T-helper 17 cell (primary cell): ENCODE measurements at regions not wholly inside any gene's neighbourhood (a gene's known extent, or its start where the extent isn't known, plus 50 kb on each side); places are given as distances from the start of the nearest gene placed in this dataset.
A peak's percentile ranks its signal among the peaks of the same experiment; 100 is the strongest.
"Not testable (repeated sequence)": the region's sequence is repeated elsewhere in the genome, so short reads cannot be mapped to it uniquely, and the experiment has no call there.

Experiments
- ATAC-seq: fragments of 150-1000 bp; cut with Tn5 transposase; 2 replicates; pipeline ENCODE4 v1.10.0; 2021; ENCODE audit warnings: mild to moderate bottlenecking, moderate library complexity
- DNase-seq, 3 donors: peaks; one replicate each; pipeline versions ENCODE4 v3.0.0 to v3.0.0-alpha.2; 2020 to 2021
- H3K9me3 ChIP-seq: one replicate; pipeline ENCODE4 v1.7.0; 2013; ENCODE audit warnings: low read length, mild to moderate bottlenecking; ENCODE audit not compliant: control insufficient read depth, poor library complexity, severe bottlenecking
- H3K27ac Mint-ChIP-seq: one replicate; pipeline ENCODE4 v1.8.0; 2022; ENCODE audit warnings: mild to moderate bottlenecking, moderate library complexity, mixed read lengths
- H3K27me3 Mint-ChIP-seq: one replicate; pipeline ENCODE4 v1.8.0; 2022; ENCODE audit warnings: mixed read lengths
- H3K36me3 Mint-ChIP-seq: one replicate; pipeline ENCODE4 v1.8.0; 2022; ENCODE audit warnings: low read depth, mixed read lengths
- H3K4me1 Mint-ChIP-seq: one replicate; pipeline ENCODE4 v1.8.0; 2022; ENCODE audit warnings: mild to moderate bottlenecking, mixed read lengths
- H3K4me3 Mint-ChIP-seq: one replicate; pipeline ENCODE4 v1.8.0; 2022; ENCODE audit warnings: mild to moderate bottlenecking, moderate library complexity, mixed read lengths

DNA sequence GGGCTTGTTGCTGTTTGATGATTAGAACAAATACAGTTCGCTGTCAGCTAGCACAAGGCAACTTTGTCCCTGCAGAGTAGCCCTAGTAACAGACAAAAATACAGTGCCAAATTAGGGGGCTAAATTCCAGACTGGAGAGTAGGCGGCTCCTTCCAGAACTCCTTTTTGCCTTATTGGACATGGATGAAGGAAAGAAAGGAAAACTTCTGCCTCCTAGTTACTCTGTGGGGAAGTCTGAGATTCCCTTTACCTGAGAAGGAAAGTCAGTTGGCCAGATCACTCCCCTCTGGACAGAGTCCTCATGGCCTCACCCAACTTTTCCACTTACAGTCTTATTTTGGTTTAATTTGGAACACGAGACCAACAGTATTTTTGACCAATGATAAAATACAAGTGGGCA, 140.5 kb upstream of the ADAMTS3 start:
- no peaks in the 10 kb centered on the region for H3K36me3 Mint-ChIP-seq
- H3K9me3 ChIP-seq: no peaks in the 10 kb centered on the region
- H3K27ac Mint-ChIP-seq: no peak overlapping the region
- peaks cover 10% of the 10 kb centered on the region for H3K27me3 Mint-ChIP-seq
- no peak overlapping the region for H3K4me3 Mint-ChIP-seq
- ATAC-seq (no peak), DNase-seq (no peak)
- H3K4me1 Mint-ChIP-seq: no peaks in the 10 kb centered on the region

DNA sequence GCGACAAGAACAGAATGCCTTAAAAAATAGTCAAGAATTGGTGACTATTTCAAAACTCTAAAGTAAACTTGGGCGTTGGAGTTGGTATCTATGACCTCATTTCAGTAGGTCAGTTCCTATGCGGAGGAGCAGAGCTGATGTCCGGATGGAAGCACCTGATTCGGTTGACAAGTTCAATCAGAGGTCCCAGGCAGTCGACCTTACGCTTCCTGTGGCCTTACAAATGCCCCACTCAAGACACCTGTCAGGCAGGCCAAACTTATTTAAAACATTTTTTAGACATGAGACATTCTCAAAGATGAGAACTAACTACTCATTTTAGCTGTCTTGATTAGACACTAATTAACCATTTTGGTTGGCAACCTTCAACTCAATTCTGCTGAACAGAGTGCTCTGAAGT, 137.7 kb upstream of the ADAMTS3 start:
- peaks cover 3% of the 10 kb centered on the region for H3K4me1 Mint-ChIP-seq

DNA sequence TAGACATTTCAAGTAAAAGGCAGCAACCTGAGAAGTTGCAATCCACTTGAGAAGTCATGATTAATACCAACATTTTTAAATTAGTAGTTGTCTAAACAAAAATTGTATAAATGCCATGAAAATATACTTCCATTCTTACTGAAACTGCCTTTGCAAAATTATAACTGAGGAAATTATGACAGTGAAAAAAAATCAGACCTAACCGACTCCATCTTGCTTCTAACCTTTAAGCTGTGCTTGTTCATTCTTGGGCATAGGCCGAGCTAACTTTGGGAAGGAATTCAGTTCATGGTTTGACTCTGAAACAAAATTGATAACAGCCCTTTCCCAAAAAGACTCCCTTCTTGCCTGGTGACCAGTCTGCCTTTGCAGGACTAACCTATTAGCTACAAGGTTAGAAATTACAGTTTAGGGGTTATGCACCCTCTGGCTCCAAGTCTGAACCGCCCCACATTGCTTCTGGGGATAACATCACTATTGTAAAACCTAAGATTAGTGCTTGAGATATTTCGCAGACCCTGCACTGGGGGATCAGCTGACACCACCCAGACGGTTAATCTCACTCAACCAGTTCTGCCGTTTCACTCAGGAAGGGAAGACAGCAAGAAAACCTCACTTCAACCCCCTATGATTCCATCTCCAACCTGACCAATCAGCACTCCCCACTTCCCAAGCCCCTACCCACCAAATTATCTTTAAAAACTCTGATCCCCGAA, 136.1 kb upstream of the ADAMTS3 start:
- H3K4me1 Mint-ChIP-seq, DNase-seq, H3K4me3 Mint-ChIP-seq, H3K36me3 Mint-ChIP-seq, H3K9me3 ChIP-seq, H3K27ac Mint-ChIP-seq, ATAC-seq: not testable (repeated sequence)
- peaks cover 15% of the 10 kb centered on the region for H3K27me3 Mint-ChIP-seq

More for the DNA sequence above, 137.7 kb upstream of the ADAMTS3 start:
- no peaks in the 10 kb centered on the region for H3K9me3 ChIP-seq
- ATAC-seq (no peak), DNase-seq (no peak)
- H3K4me3 Mint-ChIP-seq: no peak overlapping the region
- H3K36me3 Mint-ChIP-seq: no peaks in the 10 kb centered on the region
- H3K27me3 Mint-ChIP-seq: peaks cover 15% of the 10 kb centered on the region
- H3K27ac Mint-ChIP-seq: no peak overlapping the region

DNA sequence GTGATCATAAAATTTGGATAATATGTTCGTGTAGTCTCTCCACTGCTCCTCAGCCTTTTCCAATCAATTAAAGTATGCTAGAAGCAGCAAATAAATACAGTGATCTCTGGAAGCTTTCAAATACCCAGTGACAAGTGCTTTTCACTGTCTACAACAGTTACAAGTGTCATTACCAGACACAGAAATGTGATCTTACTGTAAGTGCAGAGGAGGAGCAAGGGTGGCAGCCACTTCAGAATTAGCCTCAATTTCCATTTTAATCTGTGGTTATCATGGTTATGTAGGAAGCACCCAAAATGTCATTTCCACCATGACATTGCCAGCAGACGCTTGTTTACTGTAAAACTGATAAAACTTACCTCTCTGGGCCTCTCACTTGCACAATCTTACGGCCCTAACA, 133.9 kb upstream of the ADAMTS3 start:
- no peaks in the 10 kb centered on the region for H3K36me3 Mint-ChIP-seq
- no peak for ATAC-seq
- H3K4me3 Mint-ChIP-seq: no peak overlapping the region

DNA sequence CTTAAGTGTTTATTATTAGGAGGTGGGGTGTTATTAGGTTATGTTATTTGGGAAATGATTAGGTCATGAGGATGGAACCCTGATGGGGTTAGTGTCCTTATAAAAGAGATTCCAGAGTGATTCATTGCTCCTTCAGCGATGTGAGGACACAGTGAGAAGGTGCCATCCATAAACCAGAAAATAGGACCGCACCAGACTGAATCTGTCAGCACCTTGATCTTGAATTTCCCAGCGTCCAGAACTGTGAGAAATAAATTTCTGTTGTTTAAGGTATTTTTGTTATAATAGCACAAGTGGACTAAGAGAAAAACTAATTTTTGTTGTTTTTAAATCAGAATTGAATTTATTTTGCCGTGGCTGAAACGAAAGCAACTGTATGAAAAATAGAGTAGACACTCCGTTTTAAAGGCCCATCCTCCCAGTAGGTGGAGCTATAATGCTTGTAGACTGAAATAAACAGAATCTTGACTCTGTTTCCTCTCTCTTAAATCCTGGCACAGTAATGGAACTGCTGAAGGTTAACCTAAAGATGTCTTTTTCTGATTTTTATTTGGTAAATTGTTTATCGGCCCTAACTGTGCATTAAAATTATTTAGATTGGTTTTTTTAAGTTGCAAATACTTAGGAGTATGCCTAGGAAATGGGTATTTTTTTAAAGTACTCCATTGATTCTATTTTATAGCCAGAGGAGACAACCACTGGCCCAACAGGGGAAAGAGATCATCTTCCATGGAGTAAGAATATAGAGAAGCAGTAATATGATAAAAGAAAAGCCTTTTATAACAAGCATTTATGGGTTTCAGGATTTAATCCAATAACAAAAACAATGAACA, 133.2 kb upstream of the ADAMTS3 start:
- Mint-ChIP-seq H3K27ac (peak overlapping the region; percentile 24), H3K4me3 (peak overlapping the region; percentile 63), H3K27me3 (peaks cover 20% of the 10 kb centered on the region), H3K36me3 (no peaks in the 10 kb centered on the region), H3K4me1 (peaks cover 3% of the 10 kb centered on the region)
- no peak for ATAC-seq
- H3K9me3 ChIP-seq: no peaks in the 10 kb centered on the region
- no peak for DNase-seq

More for the DNA sequence above, 133.9 kb upstream of the ADAMTS3 start:
- no peaks in the 10 kb centered on the region for H3K9me3 ChIP-seq
- Mint-ChIP-seq H3K4me1 (peaks cover 3% of the 10 kb centered on the region), H3K27ac (no peak overlapping the region), H3K27me3 (peaks cover 15% of the 10 kb centered on the region)
- DNase-seq: no peak

DNA sequence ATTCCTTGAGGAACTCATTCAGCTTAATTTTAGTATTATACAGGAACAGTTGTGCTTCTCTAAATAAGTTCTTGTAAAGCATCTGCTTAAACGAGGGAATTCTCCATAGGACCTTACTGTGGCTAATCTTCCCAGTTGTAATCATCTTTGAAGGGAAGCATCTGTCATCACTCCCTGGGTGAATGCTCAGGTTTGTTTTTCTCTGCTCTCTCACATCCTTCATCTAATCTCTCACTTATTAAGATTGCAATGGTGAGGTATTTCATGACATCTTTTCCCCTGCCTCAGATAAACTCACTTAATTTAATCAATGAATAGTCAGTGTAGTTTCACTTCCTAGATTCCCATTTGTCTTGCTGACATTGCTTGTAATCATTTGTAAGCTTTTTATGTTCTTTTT, 121.8 kb upstream of the ADAMTS3 start:
- no peaks in the 10 kb centered on the region for H3K9me3 ChIP-seq
- DNase-seq (no peak), ATAC-seq (no peak)
- H3K4me1 Mint-ChIP-seq: no peaks in the 10 kb centered on the region
- peaks cover 15% of the 10 kb centered on the region for H3K27me3 Mint-ChIP-seq
- no peaks in the 10 kb centered on the region for H3K36me3 Mint-ChIP-seq
- no peak overlapping the region for H3K4me3 Mint-ChIP-seq
- no peak overlapping the region for H3K27ac Mint-ChIP-seq

DNA sequence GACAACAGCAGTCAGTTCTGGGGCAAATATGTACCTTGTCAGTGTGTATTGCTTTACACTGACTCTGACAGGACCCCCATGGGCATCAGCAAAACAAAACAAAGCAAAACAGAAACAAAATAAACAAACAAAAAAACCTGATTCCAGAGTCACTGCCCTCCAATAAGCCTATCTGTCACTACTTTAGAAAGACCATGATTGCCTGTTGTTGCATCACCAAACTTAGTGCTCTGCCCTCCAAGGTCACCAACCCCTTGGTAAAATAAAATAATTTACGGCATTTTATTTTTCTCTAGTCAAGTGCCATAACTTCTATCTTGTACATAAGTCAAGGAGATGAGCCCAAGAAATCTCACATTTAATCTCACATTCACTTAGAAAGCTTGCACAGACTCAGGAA, 120.9 kb upstream of the ADAMTS3 start:
- H3K27ac Mint-ChIP-seq: no peak overlapping the region
- no peaks in the 10 kb centered on the region for H3K36me3 Mint-ChIP-seq
- peaks cover 7% of the 10 kb centered on the region for H3K27me3 Mint-ChIP-seq
- ATAC-seq: no peak
- no peak overlapping the region for H3K4me3 Mint-ChIP-seq
- DNase-seq: no peak
- no peaks in the 10 kb centered on the region for H3K9me3 ChIP-seq
- no peaks in the 10 kb centered on the region for H3K4me1 Mint-ChIP-seq

DNA sequence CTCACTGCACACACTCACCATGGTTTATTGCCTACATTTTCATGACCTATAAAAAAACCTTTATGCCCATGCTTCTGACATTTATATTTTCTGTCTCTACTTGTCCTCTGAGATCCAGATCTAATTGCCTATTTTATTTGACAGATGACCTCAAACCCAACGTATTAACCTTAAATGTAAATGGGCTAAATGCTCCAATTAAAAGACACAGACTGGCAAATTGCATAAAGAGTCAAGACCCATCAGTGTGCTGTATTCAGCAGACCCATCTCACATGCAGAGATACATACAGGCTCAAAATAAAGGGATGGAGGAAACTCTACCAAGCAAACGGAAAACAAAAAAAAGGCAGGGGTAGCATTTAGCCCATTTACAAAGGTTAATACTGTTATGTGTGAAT, 117.4 kb upstream of the ADAMTS3 start:
- H3K27ac Mint-ChIP-seq, H3K4me1 Mint-ChIP-seq, H3K9me3 ChIP-seq, H3K27me3 Mint-ChIP-seq, H3K4me3 Mint-ChIP-seq, DNase-seq, H3K36me3 Mint-ChIP-seq, ATAC-seq: not testable (repeated sequence)

DNA sequence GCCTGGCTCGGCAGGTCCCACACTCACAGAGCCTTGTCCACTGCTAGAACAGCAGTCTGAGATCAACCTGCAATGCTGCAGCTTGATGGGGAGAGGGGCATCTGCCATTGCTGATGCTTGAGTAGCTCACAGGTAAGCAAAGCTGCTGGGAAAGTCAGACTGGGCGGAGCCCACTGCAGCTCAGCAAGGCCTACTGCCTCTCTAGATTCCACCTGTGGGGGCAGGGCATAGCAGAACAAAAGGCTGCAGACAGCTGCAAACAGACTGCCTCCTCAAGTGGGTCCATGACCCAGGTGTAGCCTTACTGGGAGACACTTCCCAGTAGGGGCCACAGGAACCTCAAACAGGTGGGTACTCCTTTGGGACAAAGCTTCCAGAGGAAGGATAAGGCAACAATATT, 110.6 kb upstream of the ADAMTS3 start:
- no peak overlapping the region for H3K4me3 Mint-ChIP-seq
- H3K27me3 Mint-ChIP-seq: no peaks in the 10 kb centered on the region
- no peaks in the 10 kb centered on the region for H3K4me1 Mint-ChIP-seq
- peaks cover 2% of the 10 kb centered on the region for H3K36me3 Mint-ChIP-seq
- H3K9me3 ChIP-seq: no peaks in the 10 kb centered on the region
- DNase-seq (no peak), ATAC-seq (no peak)
- no peak overlapping the region for H3K27ac Mint-ChIP-seq

DNA sequence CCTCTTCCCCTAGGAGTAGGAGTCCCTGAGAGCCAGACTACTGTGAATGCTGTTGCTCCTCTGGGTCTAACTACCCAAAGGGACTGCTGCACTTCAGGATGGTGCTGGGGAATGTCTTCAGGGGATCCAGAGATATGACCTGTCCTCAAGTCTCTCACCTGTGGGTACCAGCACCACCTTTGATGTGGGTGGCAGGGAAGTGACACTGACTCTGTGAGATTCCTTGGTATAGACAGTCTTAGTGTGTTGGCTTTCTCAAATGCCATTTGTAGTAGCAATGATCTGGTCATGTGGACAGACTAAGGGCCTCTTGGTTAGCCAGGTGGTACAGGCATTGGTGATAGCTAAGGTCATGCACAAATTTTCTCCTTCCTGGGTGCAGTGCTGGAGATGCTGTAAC, 108.9 kb upstream of the ADAMTS3 start:
- no peaks in the 10 kb centered on the region for H3K9me3 ChIP-seq
- ATAC-seq (no peak), DNase-seq (no peak)
- Mint-ChIP-seq H3K36me3 (peaks cover 2% of the 10 kb centered on the region), H3K4me3 (no peak overlapping the region), H3K4me1 (no peaks in the 10 kb centered on the region), H3K27me3 (no peaks in the 10 kb centered on the region), H3K27ac (no peak overlapping the region)

DNA sequence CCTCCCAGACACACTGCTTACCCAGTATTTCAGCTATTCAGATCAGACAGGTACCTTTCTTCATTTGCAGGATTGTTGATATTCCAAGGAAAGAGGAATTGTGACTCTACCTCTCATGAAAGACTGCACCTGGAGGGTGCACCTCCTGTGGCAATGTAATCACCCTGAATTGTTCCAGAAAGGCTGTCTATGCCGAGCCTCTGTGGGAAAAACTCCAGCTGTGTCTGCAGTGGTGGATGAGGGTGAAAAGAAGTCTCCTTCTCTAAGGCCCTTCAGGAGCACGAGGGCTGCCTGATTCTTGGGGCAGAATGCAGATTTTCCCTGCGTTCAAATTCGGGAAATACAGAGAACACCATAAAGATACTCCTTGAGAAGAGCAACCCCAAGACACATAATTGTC, 108.2 kb upstream of the ADAMTS3 start:
- no peak overlapping the region for H3K27ac Mint-ChIP-seq
- no peak overlapping the region for H3K4me3 Mint-ChIP-seq
- no peak for DNase-seq
- peaks cover 2% of the 10 kb centered on the region for H3K36me3 Mint-ChIP-seq
- H3K9me3 ChIP-seq: no peaks in the 10 kb centered on the region
- no peaks in the 10 kb centered on the region for H3K4me1 Mint-ChIP-seq
- no peaks in the 10 kb centered on the region for H3K27me3 Mint-ChIP-seq
- ATAC-seq: no peak

DNA sequence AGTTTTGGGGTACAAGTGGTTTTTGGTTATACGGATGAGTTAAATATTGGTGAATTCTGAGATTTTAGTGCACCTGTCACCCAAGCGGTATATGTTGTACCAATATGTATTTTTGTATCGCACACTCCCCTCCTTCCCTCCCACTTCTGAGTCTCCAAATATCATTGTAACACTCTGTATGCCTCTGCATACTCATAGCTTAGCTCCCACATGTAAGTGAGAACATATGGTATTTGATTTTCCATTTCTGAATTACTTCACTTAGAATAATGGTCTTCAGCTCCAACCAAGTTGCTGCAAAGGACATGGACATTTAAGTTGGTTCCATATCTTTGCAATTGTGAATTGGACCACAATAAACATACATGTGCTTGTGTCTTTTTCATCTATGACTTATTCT, 103.0 kb upstream of the ADAMTS3 start:
- H3K27me3 Mint-ChIP-seq: no peaks in the 10 kb centered on the region
- no peak for ATAC-seq
- no peak overlapping the region for H3K27ac Mint-ChIP-seq
- no peak for DNase-seq
- H3K4me1 Mint-ChIP-seq: no peaks in the 10 kb centered on the region
- no peaks in the 10 kb centered on the region for H3K9me3 ChIP-seq
- H3K36me3 Mint-ChIP-seq: no peaks in the 10 kb centered on the region
- H3K4me3 Mint-ChIP-seq: no peak overlapping the region

DNA sequence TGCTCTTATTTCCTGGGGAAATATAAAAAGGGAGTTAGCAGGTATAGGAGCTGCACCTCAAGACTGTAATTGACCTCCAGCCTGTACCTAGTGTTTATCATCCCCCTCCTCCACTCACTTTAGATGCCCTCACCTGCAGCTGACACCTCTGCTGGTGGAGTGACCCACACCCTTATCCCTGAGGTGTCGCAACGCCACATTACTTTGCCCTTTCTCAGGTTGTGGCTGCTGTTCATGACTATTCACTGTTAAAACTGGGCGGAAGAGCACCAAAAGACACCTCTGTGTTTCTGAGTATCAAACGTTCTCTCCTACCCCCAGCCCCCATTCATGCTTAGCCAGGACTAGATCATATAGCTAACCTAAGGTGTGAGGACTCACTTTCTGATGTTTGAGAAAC, 101.5 kb upstream of the ADAMTS3 start:
- ATAC-seq: no peak
- Mint-ChIP-seq H3K4me3 (no peak overlapping the region), H3K27me3 (no peaks in the 10 kb centered on the region), H3K4me1 (no peaks in the 10 kb centered on the region), H3K27ac (no peak overlapping the region), H3K36me3 (no peaks in the 10 kb centered on the region)
- no peak for DNase-seq
- H3K9me3 ChIP-seq: no peaks in the 10 kb centered on the region

DNA sequence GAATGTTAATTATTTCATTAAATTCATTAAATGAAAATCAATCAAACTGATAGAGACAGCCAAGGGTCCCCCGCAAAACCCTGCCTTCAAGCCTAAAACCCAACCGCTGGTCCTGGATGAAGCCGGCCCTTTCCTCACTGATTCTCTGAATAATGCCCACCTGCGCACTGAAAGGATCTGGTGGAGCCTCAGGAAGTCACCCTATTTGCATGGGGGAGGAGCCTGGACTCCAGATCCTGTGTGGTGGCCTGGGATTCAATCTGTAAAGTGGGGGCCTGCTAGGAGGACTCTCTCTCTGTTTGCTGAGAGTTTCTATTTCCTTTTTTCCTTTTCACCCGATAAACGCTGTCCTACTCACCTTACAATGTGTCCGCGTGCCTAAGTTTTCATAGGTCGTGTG, 97.9 kb upstream of the ADAMTS3 start:
- no peaks in the 10 kb centered on the region for H3K36me3 Mint-ChIP-seq
- no peak for ATAC-seq
- peaks cover 11% of the 10 kb centered on the region for H3K27me3 Mint-ChIP-seq
- H3K27ac Mint-ChIP-seq: no peak overlapping the region
- DNase-seq: no peak
- H3K9me3 ChIP-seq: no peaks in the 10 kb centered on the region
- no peaks in the 10 kb centered on the region for H3K4me1 Mint-ChIP-seq
- no peak overlapping the region for H3K4me3 Mint-ChIP-seq
